ENCODE measurements at regions not wholly inside any gene's neighbourhood (a gene's known extent, or its start where the extent isn't known, plus 50 kb on each side); places are given as distances from the start of the nearest gene placed in this dataset.

DNA sequence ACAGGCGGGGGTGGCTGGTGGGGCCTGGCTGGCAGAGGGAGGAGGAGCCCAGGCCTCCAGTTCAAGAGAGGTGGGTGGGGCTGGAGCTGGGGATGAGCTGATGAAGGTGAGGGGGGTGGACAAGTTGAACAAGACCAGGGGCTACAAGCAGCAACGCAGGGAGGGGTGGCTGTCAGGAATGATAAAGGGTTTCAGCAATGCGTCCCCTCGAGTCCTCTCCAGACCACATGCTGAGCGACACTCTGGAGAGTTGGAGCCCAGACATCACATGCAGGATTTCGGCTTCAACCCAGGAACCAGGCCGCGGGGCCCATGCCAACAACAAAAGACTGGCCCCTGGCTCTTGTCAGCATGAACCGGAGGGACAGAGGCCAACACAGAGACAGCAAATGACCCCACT lies 480.3 kb downstream of the BRD1 start:
- no peak for TF ChIP-seq REST (IDR thresholded peaks at IDR 0.05; ENCODE audit: insufficient read depth in 1 of 2, low read depth in 2 of 2, low read length in 1 of 2)
- no peak for TF ChIP-seq CTCF (IDR thresholded peaks at IDR 0.05)
- TF ChIP-seq TCF7L2 (IDR thresholded peaks at IDR 0.05; ENCODE audit: low read depth, low read length) = no peak
- TF ChIP-seq POLR2AphosphoS5 (IDR thresholded peaks at IDR 0.05; ENCODE audit: low read depth, low read length) = no peak

Data from Panc1 (cell line).